ENCODE measurements at regions not wholly inside any gene's neighbourhood (a gene's known extent, or its start where the extent isn't known, plus 50 kb on each side); places are given as distances from the start of the nearest gene placed in this dataset.

DNA sequence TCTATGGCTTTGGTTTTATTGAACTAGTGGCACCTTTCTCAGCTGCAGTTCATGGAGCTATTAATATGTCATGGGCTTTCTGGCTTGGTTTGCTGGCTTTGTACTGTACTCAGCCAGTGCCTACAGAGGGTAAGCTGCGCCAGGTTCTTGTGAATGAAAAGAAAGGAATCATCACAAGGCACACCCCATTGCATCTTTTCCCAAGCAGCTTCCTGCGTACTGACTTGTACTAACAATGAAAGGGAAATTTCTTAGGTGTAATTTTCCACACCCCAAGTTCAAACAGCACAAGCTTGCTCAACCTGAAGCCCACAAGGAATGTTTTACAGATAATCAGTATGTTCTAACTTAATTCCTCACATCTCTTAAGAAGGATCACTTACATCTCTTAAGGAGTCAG lies 78.0 kb upstream of the TNFSF18 start:
- no peak for TF ChIP-seq EP300 (IDR thresholded peaks at IDR 0.05)
- TF ChIP-seq POLR2A (IDR thresholded peaks at IDR 0.05), result no peak
- TF ChIP-seq, protein P1, sequence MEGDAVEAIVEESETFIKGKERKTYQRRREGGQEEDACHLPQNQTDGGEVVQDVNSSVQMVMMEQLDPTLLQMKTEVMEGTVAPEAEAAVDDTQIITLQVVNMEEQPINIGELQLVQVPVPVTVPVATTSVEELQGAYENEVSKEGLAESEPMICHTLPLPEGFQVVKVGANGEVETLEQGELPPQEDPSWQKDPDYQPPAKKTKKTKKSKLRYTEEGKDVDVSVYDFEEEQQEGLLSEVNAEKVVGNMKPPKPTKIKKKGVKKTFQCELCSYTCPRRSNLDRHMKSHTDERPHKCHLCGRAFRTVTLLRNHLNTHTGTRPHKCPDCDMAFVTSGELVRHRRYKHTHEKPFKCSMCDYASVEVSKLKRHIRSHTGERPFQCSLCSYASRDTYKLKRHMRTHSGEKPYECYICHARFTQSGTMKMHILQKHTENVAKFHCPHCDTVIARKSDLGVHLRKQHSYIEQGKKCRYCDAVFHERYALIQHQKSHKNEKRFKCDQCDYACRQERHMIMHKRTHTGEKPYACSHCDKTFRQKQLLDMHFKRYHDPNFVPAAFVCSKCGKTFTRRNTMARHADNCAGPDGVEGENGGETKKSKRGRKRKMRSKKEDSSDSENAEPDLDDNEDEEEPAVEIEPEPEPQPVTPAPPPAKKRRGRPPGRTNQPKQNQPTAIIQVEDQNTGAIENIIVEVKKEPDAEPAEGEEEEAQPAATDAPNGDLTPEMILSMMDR (IDR thresholded peaks at IDR 0.05), result no peak
- Histone ChIP-seq H3K9me3 (no peaks in the 10 kb centered on the region), H3K27me3 (no peaks in the 10 kb centered on the region), H3K4me1 (ENCODE audit: insufficient read depth) (no peaks in the 10 kb centered on the region), H3K4me3 (no peak overlapping the region), H3K36me3 (no peaks in the 10 kb centered on the region), H3K27ac (no peak overlapping the region)
- WGBS, 3 donors, result 93 to 97% (median 93%) methylated on average over 2 of the region's 2 CpGs
- intact Hi-C loops (cut with DNase I), result no loop called here
- DNase-seq, result no peak

DNA sequence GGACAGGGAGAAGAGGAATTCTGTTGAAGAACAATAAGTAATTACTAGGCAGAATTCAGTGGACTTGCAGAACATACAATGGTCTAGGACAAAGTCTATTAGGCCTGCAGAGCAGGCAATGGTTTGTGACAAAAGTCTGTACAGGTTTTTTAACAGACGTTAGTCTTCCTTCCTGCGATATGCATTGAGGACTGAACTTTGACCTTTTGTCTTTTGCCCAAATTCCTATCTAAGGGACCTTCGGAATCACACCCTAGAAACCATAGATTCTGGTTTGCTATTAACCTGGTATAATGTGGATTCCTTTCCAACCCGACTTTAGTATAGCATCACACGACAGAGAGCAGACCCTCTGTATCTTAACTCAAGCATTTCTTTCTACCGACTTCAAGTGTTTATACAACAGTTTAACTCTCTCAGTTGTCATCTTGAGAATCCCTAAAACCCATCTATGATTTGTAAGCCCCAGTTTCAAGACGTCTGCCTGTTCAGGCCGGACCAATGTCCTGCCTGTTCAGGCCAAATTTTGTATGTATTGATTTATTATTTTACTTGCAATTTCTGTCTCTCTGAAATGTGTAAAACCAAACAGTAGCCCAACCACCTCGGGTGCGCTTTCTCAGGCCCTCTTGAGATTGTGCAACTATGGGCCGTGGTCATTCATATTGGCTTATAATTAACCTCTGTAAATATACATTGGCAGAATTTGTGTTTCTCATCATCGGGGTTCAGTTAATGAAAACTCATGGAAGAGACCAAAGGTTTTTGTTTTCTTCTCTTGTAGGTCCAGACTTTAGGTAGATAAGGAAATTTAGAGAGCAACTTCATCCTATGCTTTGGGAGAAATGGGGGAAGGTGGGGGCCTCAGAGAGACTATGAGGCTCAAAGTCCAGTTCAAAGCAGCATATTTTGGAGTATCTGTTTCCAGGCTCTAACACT lies 76.9 kb upstream of the TNFSF18 start:
- Histone ChIP-seq H3K27me3 (no peaks in the 10 kb centered on the region), H3K4me3 (no peak overlapping the region), H3K9me3 (no peaks in the 10 kb centered on the region), H3K36me3 (no peaks in the 10 kb centered on the region), H3K27ac (no peak overlapping the region), H3K4me1 (ENCODE audit: insufficient read depth) (peaks cover under 1% of the 10 kb centered on the region)
- intact Hi-C loops (cut with DNase I), result no loop called here
- DNase-seq, result no peak
- WGBS, 3 donors, result 85 to 92% (median 91%) methylated on average over 12 of the region's 12 CpGs
- TF ChIP-seq EP300 (IDR thresholded peaks at IDR 0.05), result no peak
- TF ChIP-seq, protein P1 (IDR thresholded peaks at IDR 0.05), result no peak
- TF ChIP-seq POLR2A (IDR thresholded peaks at IDR 0.05), result no peak

DNA sequence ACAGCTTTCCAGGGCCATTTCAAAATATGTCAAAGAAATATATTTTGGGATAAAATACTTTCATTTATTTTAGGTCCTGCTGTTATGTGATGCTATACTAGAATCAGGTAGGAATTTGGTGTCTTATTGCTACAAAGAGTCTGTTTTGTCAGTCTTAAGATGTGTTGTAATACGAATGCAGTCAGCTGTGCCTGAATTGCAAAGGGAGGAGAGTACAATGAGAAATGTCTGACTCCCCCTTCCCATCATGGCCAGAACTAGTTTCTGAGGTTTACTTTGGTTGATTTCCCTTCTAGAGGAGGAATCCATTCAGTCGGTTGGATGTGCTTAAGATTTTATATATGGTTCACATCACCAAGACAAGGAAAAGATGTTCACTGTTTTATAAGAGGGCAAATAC lies 75.7 kb upstream of the TNFSF18 start:
- WGBS, 3 donors, result 33 to 45% (median 36%) methylated on average over 2 of the region's 2 CpGs
- no peaks in the 10 kb centered on the region for H3K27me3 ChIP-seq
- no peaks in the 10 kb centered on the region for H3K9me3 ChIP-seq
- peaks cover 3% of the 10 kb centered on the region for H3K4me1 ChIP-seq (ENCODE audit: insufficient read depth)
- TF ChIP-seq, protein P1 (IDR thresholded peaks at IDR 0.05), result no peak
- TF ChIP-seq EP300 (IDR thresholded peaks at IDR 0.05) (no peak), POLR2A (IDR thresholded peaks at IDR 0.05) (no peak)
- no peak overlapping the region for H3K27ac ChIP-seq
- H3K4me3 ChIP-seq, result no peak overlapping the region
- intact Hi-C loops (cut with DNase I), result no loop called here
- no peak for DNase-seq
- H3K36me3 ChIP-seq, result no peaks in the 10 kb centered on the region

DNA sequence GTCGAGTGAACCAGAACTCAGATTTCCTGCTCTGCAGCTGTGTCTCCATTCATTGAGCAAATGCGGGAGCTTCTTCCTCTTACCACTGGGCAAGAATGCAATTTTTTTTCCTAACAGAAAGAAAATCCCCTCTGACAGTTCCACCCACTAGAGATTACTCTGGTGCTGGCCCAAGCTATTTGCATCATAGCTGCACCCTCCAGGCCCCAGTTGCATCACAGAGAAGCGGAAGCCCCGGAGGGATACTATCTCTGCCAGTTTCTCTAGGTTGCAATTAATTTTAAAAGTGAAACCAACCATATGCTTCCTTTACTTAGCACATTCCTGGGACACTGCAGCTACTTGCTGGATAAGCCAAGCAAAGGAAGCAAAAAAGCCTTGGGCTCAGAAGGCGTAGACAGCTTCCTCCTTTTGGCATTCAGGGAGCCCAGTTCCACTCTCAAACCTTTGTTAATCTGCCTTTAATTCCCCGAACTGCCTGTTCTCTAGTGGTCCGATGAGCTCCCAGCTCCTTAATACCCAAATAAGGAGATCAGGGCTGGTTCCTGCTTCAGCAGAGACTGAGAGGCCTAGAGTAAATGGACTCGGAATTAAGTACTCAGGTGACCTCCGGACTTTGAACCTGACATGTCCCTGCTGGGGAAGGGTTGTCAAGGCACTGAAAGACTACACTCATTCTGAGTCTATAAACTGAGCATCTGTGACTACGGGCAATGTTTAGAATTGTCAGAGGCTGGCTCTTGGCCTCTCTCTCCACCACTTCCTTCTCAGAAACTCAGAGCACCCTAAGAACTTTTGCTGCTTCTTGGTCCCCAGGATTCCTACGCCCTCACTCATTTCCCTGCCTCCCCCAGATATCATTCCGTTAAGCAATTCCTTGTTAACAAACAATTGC lies 72.5 kb upstream of the TNFSF18 start:
- peak overlapping the region; percentile 35 for H3K4me3 ChIP-seq
- DNase-seq, result peak; percentile 53 to 74 (median 65)
- H3K4me1 ChIP-seq (ENCODE audit: insufficient read depth), result peaks cover 3% of the 10 kb centered on the region
- intact Hi-C loops (cut with DNase I), result no loop called here
- no peak for TF ChIP-seq POLR2A (IDR thresholded peaks at IDR 0.05)
- TF ChIP-seq, protein P1 (IDR thresholded peaks at IDR 0.05), result no peak
- no peak for TF ChIP-seq EP300 (IDR thresholded peaks at IDR 0.05)
- WGBS, 3 donors, result 16 to 20% (median 19%) methylated on average over 12 of the region's 12 CpGs
- H3K9me3 ChIP-seq, result no peaks in the 10 kb centered on the region
- no peaks in the 10 kb centered on the region for H3K36me3 ChIP-seq
- H3K27ac ChIP-seq, result peak overlapping the region in 1 of 2 donors; percentile 67
- no peaks in the 10 kb centered on the region for H3K27me3 ChIP-seq
